WTC11 (cell line): ENCODE measurements at regions not wholly inside any gene's neighbourhood (a gene's known extent, or its start where the extent isn't known, plus 50 kb on each side); places are given as distances from the start of the nearest gene placed in this dataset.

ENCODE experiments used
- ATAC-seq: fragments of 200-7000 bp; cut with Tn5 transposase; 2 replicates; pipeline ENCODE4 v1.10.0; 2021; ENCODE audit warnings: mild to moderate bottlenecking, moderate library complexity
- CTCF ChIA-PET: fragments of 300-600 bp; sonication (Branson Sonifier 250); formaldehyde crosslinking; loops from one replicate; lab custom pipeline; 2021; ENCODE audit warnings: antibody characterized with exemption; lab: Charles Lee
- POLR2A ChIA-PET: fragments of 350-600 bp; sonication (Branson Sonifier 250); formaldehyde crosslinking; loops from one replicate; lab custom pipeline; 2021; ENCODE audit warnings: antibody characterized with exemption; lab: Charles Lee
- DNase-seq: peaks from one replicate; pipeline ENCODE4 v3.0.0; 2021; ENCODE audit warnings: low spot score
- H3K27ac Mint-ChIP-seq: 2 replicates; pipeline ENCODE4 v1.8.0; 2021; ENCODE audit warnings: mixed read lengths
- H3K27me3 Mint-ChIP-seq: 2 replicates; pipeline ENCODE4 v1.8.0; 2021; ENCODE audit warnings: low read depth, mild to moderate bottlenecking, moderate library complexity, mixed read lengths
- H3K36me3 Mint-ChIP-seq: 2 replicates; pipeline ENCODE4 v1.8.0; 2021; ENCODE audit warnings: mixed read lengths
- H3K4me1 Mint-ChIP-seq: 2 replicates; pipeline ENCODE4 v1.8.0; 2022; ENCODE audit warnings: mixed read lengths
- H3K4me3 Mint-ChIP-seq: 2 replicates; pipeline ENCODE4 v1.8.0; 2021; ENCODE audit warnings: mild to moderate bottlenecking, moderate library complexity, mixed read lengths
- H3K9me3 Mint-ChIP-seq: 2 replicates; pipeline ENCODE4 v1.8.0; 2021; ENCODE audit warnings: mixed read lengths
- ATF1 ChIP-seq: sonication (generic); formaldehyde crosslinking; IDR thresholded peaks from 2 replicates; pipeline ENCODE4 v1.8.1; 2023; ENCODE audit warnings: mild to moderate bottlenecking, moderate library complexity, missing genetic modification reagents
- ATF6 ChIP-seq: sonication (generic); formaldehyde crosslinking; IDR thresholded peaks from 2 replicates; pipeline ENCODE4 v1.8.1; 2023; ENCODE audit warnings: mild to moderate bottlenecking, missing genetic modification reagents
- CDX4 ChIP-seq: fragments of 250-450 bp; sonication (Bioruptor Pico); IDR thresholded peaks from 2 replicates; pipeline ENCODE4 v1.9.0; 2021; ENCODE audit warnings: moderate library complexity, mild to moderate bottlenecking, inconsistent platforms, borderline replicate concordance
- CREB1 ChIP-seq: sonication (generic); formaldehyde crosslinking; IDR thresholded peaks from 2 replicates; pipeline ENCODE4 v1.8.0; 2023; ENCODE audit warnings: mild to moderate bottlenecking, missing genetic modification reagents
- ESRRA ChIP-seq: sonication (generic); formaldehyde crosslinking; IDR thresholded peaks from 2 replicates; pipeline ENCODE4 v1.8.1; 2022; ENCODE audit warnings: mild to moderate bottlenecking, missing genetic modification reagents, borderline replicate concordance
- GTF2I ChIP-seq: fragments of 250-450 bp; sonication (Bioruptor Pico); conservative IDR thresholded peaks from 2 replicates; pipeline ENCODE4 v1.4.0; 2021; ENCODE audit warnings: mild to moderate bottlenecking
- HMGXB4 ChIP-seq: sonication (generic); formaldehyde crosslinking; IDR thresholded peaks from 2 replicates; pipeline ENCODE4 v1.8.1; 2023; ENCODE audit warnings: mild to moderate bottlenecking, moderate library complexity, missing genetic modification reagents
- MYBL2 ChIP-seq: sonication (generic); formaldehyde crosslinking; IDR thresholded peaks from 2 replicates; pipeline ENCODE4 v1.8.1; 2023; ENCODE audit warnings: mild to moderate bottlenecking, moderate library complexity, missing genetic modification reagents
- NFE2L1 ChIP-seq: sonication (generic); formaldehyde crosslinking; IDR thresholded peaks from 2 replicates; pipeline ENCODE4 v1.8.1; 2023; ENCODE audit warnings: missing genetic modification reagents
- OVOL2 ChIP-seq: fragments of 250-450 bp; sonication (Bioruptor Pico); IDR thresholded peaks from 2 replicates; pipeline ENCODE4 v1.9.0; 2021; ENCODE audit warnings: mild to moderate bottlenecking, borderline replicate concordance
- PREB ChIP-seq: sonication (generic); formaldehyde crosslinking; IDR thresholded peaks from 2 replicates; pipeline ENCODE4 v1.8.1; 2022; ENCODE audit warnings: mild to moderate bottlenecking, missing genetic modification reagents, moderate library complexity, borderline replicate concordance
- SMAD3 ChIP-seq: sonication (generic); formaldehyde crosslinking; IDR thresholded peaks from 2 replicates; pipeline ENCODE4 v1.8.0; 2022; ENCODE audit warnings: missing genetic modification reagents, mild to moderate bottlenecking, borderline replicate concordance
- SMAD4 ChIP-seq: sonication (generic); formaldehyde crosslinking; IDR thresholded peaks from 2 replicates; pipeline ENCODE4 v1.8.0; 2022; ENCODE audit warnings: mild to moderate bottlenecking, missing genetic modification reagents
- TP53 ChIP-seq: sonication (generic); formaldehyde crosslinking; IDR thresholded peaks from 2 replicates; pipeline ENCODE4 v1.8.1; 2023; ENCODE audit warnings: mild to moderate bottlenecking, missing genetic modification reagents
- ZNF219 ChIP-seq: sonication (generic); formaldehyde crosslinking; IDR thresholded peaks from 2 replicates; pipeline ENCODE4 v1.8.0; 2023; ENCODE audit warnings: missing genetic modification reagents, mild to moderate bottlenecking, borderline replicate concordance
- ZNF317 ChIP-seq: sonication (generic); formaldehyde crosslinking; IDR thresholded peaks from 2 replicates; pipeline ENCODE4 v1.8.1; 2023; ENCODE audit warnings: low read depth, mild to moderate bottlenecking, moderate library complexity, missing genetic modification reagents, borderline replicate concordance
- ZNF512 ChIP-seq: sonication (generic); formaldehyde crosslinking; IDR thresholded peaks from 2 replicates; pipeline ENCODE4 v1.8.1; 2022; ENCODE audit warnings: missing genetic modification reagents, borderline replicate concordance
- TF ChIP-seq, protein P1 (sequence below): sonication (generic); formaldehyde crosslinking; IDR thresholded peaks from 2 replicates; pipeline ENCODE4 v1.8.0; 2022; ENCODE audit warnings: missing genetic modification reagents
- TF ChIP-seq, protein P2 (sequence below): sonication (generic); formaldehyde crosslinking; IDR thresholded peaks from 2 replicates; pipeline ENCODE4 v1.8.0; 2023; ENCODE audit warnings: mild to moderate bottlenecking, missing genetic modification reagents
- TF ChIP-seq, protein P3 (sequence below): fragments of 250-450 bp; sonication (Bioruptor Pico); IDR thresholded peaks from 2 replicates; pipeline ENCODE4 v1.9.0; 2021; ENCODE audit warnings: mild to moderate bottlenecking, borderline replicate concordance

DNA sequence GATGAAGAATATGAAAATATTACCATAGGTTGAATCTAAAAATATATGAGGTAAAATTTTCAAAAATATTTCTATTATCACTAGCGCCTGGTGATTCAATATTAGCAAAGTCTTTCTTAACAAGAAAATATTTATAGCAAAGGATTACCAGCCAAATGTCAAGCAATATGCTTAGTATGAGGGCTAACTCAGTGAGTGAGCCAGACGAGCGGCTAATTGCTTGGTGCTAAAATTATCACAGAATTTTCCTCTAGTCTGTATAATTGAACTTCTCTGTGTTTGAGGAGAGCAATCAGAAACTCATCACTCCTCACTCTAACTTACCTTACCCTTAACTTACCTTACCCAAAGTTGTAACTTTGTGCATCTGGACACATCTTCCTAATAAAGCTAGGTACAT lies 304.9 kb upstream of the PRR16 start:
- Mint-ChIP-seq H3K9me3 (no peaks in the 10 kb centered on the region), H3K36me3 (no peaks in the 10 kb centered on the region), H3K4me1 (no peaks in the 10 kb centered on the region), H3K4me3 (no peak overlapping the region), H3K27ac (no peak overlapping the region), H3K27me3 (no peaks in the 10 kb centered on the region)
- no peak for DNase-seq
- no peak for ATAC-seq
- ChIA-PET CTCF (no interaction called here), POLR2A (no interaction called here)
- no peak for TF ChIP-seq ATF1 (CRISPR knock-in tag)
- TF ChIP-seq TP53 (CRISPR knock-in tag) = no peak
- no peak for TF ChIP-seq ZNF512 (CRISPR knock-in tag)
- no peak for TF ChIP-seq ZNF317
- no peak for TF ChIP-seq PREB (CRISPR knock-in tag)
- TF ChIP-seq ZNF219 = no peak
- TF ChIP-seq SMAD4 (CRISPR knock-in tag) = no peak
- no peak for TF ChIP-seq CDX4 (CRISPR knock-in tag)
- TF ChIP-seq, protein P1, sequence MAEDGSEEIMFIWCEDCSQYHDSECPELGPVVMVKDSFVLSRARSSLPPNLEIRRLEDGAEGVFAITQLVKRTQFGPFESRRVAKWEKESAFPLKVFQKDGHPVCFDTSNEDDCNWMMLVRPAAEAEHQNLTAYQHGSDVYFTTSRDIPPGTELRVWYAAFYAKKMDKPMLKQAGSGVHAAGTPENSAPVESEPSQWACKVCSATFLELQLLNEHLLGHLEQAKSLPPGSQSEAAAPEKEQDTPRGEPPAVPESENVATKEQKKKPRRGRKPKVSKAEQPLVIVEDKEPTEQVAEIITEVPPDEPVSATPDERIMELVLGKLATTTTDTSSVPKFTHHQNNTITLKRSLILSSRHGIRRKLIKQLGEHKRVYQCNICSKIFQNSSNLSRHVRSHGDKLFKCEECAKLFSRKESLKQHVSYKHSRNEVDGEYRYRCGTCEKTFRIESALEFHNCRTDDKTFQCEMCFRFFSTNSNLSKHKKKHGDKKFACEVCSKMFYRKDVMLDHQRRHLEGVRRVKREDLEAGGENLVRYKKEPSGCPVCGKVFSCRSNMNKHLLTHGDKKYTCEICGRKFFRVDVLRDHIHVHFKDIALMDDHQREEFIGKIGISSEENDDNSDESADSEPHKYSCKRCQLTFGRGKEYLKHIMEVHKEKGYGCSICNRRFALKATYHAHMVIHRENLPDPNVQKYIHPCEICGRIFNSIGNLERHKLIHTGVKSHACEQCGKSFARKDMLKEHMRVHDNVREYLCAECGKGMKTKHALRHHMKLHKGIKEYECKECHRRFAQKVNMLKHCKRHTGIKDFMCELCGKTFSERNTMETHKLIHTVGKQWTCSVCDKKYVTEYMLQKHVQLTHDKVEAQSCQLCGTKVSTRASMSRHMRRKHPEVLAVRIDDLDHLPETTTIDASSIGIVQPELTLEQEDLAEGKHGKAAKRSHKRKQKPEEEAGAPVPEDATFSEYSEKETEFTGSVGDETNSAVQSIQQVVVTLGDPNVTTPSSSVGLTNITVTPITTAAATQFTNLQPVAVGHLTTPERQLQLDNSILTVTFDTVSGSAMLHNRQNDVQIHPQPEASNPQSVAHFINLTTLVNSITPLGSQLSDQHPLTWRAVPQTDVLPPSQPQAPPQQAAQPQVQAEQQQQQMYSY = no peak
- TF ChIP-seq HMGXB4 (CRISPR knock-in tag) = no peak
- TF ChIP-seq ATF6 (CRISPR knock-in tag) = no peak
- TF ChIP-seq, protein P2, sequence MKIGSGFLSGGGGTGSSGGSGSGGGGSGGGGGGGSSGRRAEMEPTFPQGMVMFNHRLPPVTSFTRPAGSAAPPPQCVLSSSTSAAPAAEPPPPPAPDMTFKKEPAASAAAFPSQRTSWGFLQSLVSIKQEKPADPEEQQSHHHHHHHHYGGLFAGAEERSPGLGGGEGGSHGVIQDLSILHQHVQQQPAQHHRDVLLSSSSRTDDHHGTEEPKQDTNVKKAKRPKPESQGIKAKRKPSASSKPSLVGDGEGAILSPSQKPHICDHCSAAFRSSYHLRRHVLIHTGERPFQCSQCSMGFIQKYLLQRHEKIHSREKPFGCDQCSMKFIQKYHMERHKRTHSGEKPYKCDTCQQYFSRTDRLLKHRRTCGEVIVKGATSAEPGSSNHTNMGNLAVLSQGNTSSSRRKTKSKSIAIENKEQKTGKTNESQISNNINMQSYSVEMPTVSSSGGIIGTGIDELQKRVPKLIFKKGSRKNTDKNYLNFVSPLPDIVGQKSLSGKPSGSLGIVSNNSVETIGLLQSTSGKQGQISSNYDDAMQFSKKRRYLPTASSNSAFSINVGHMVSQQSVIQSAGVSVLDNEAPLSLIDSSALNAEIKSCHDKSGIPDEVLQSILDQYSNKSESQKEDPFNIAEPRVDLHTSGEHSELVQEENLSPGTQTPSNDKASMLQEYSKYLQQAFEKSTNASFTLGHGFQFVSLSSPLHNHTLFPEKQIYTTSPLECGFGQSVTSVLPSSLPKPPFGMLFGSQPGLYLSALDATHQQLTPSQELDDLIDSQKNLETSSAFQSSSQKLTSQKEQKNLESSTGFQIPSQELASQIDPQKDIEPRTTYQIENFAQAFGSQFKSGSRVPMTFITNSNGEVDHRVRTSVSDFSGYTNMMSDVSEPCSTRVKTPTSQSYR (CRISPR knock-in tag) = no peak
- no peak for TF ChIP-seq NFE2L1 (CRISPR knock-in tag)
- TF ChIP-seq MYBL2 = no peak
- no peak for TF ChIP-seq GTF2I (CRISPR knock-in tag)
- TF ChIP-seq, protein P3, sequence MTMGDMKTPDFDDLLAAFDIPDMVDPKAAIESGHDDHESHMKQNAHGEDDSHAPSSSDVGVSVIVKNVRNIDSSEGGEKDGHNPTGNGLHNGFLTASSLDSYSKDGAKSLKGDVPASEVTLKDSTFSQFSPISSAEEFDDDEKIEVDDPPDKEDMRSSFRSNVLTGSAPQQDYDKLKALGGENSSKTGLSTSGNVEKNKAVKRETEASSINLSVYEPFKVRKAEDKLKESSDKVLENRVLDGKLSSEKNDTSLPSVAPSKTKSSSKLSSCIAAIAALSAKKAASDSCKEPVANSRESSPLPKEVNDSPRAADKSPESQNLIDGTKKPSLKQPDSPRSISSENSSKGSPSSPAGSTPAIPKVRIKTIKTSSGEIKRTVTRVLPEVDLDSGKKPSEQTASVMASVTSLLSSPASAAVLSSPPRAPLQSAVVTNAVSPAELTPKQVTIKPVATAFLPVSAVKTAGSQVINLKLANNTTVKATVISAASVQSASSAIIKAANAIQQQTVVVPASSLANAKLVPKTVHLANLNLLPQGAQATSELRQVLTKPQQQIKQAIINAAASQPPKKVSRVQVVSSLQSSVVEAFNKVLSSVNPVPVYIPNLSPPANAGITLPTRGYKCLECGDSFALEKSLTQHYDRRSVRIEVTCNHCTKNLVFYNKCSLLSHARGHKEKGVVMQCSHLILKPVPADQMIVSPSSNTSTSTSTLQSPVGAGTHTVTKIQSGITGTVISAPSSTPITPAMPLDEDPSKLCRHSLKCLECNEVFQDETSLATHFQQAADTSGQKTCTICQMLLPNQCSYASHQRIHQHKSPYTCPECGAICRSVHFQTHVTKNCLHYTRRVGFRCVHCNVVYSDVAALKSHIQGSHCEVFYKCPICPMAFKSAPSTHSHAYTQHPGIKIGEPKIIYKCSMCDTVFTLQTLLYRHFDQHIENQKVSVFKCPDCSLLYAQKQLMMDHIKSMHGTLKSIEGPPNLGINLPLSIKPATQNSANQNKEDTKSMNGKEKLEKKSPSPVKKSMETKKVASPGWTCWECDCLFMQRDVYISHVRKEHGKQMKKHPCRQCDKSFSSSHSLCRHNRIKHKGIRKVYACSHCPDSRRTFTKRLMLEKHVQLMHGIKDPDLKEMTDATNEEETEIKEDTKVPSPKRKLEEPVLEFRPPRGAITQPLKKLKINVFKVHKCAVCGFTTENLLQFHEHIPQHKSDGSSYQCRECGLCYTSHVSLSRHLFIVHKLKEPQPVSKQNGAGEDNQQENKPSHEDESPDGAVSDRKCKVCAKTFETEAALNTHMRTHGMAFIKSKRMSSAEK (CRISPR knock-in tag) = no peak
- no peak for TF ChIP-seq SMAD3
- no peak for TF ChIP-seq ESRRA (CRISPR knock-in tag)
- no peak for TF ChIP-seq OVOL2 (CRISPR knock-in tag)
- no peak for TF ChIP-seq CREB1
